Urinary bladder (tissue), 3 donors: ENCODE measurements at regions not wholly inside any gene's neighbourhood (a gene's known extent, or its start where the extent isn't known, plus 50 kb on each side); places are given as distances from the start of the nearest gene placed in this dataset.

Source experiments
- DNase-seq: peaks from one replicate; pipeline ENCODE4 v3.0.0-alpha.2; 2015; ENCODE audit errors: extremely low spot score
- H3K27ac ChIP-seq: one replicate; pipeline ENCODE4 v1.5.1; 2013; ENCODE audit warnings: low read depth, mild to moderate bottlenecking, moderate library complexity
- H3K36me3 ChIP-seq: one replicate; pipeline ENCODE4 v1.6.1; 2013; ENCODE audit warnings: mild to moderate bottlenecking, moderate library complexity; ENCODE audit not compliant: insufficient read depth
- H3K4me1 ChIP-seq: one replicate; pipeline ENCODE4 v1.6.1; 2013; ENCODE audit warnings: mild to moderate bottlenecking, moderate library complexity; ENCODE audit not compliant: insufficient read depth
- H3K4me3 ChIP-seq: one replicate; pipeline ENCODE4 v1.5.1; 2013; ENCODE audit warnings: low read depth, low read length
- WGBS: extraction: QIAGEN DNeasy Blood & Tissue Kit; methylation state at CpG from one replicate; pipeline ENCODE4 v1.1.7; 2013; 5-methylcytosine and 5-hydroxymethylcytosine counted together
- donor health status: healthy with polysubstance abuse.
- donor health status: healthy.

DNA sequence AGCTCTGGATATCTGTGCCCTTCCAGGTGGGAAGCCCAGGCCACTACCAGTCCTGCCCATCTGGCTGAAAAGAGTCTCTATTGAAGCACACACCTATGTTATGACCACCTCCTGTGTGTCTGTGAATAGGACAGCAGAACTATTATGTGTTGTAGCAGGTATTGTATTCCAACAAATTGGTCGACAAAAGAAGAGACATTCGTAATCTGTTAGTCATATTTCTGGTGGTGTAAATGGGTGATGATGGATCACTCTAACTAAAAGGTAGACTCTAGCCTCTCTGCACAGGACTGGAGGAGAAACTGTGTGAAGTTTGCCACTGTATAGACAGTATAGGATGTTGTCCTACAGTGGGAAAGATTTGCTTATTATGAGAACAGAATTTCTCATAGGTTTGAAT, 416.1 kb downstream of the TMEM38B start:
- no peaks in the 10 kb centered on the region for H3K36me3 ChIP-seq
- no peak for DNase-seq
- H3K27ac ChIP-seq = no peak overlapping the region
- H3K4me1 ChIP-seq = no peaks in the 10 kb centered on the region
- WGBS = 94% methylated on average over 2 of the region's 2 CpGs
- no peak overlapping the region for H3K4me3 ChIP-seq

DNA sequence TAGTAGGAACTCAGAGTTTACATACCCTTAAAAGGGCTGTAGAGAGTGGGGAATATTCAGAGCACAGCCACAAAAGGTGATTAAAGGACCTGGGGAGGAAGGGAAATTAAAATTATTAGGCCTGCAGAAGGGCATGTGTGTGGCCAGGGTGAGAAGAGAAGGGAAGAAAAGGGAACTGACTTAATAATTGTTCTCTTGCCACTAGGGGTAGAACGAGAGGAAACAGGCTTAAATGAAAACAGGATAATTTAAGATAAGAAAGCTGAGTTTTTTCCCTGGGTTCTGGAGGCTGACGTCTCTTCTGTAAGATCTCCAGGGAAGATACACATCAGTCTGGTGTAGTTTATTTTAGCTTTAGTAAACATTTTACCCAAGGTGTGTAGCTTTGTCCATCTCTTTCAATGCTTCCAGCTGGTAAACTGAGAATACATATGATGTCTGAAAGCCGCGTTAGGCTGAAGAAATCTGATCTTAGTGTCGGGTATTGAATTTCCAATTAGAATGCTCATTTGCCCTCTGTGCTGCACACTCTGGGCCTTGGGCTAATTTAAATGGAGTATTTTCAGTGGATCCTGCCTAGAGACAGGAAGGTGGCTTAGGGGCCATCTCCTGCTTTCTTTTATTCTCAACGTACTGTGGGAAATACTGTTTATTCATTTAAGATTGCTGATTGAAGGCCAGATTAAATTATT, 416.8 kb downstream of the TMEM38B start:
- DNase-seq = no peak
- H3K27ac ChIP-seq = no peak overlapping the region
- H3K4me3 ChIP-seq = no peak overlapping the region
- no peaks in the 10 kb centered on the region for H3K36me3 ChIP-seq
- WGBS = 45% methylated on average over 6 of the region's 6 CpGs
- H3K4me1 ChIP-seq = no peaks in the 10 kb centered on the region

DNA sequence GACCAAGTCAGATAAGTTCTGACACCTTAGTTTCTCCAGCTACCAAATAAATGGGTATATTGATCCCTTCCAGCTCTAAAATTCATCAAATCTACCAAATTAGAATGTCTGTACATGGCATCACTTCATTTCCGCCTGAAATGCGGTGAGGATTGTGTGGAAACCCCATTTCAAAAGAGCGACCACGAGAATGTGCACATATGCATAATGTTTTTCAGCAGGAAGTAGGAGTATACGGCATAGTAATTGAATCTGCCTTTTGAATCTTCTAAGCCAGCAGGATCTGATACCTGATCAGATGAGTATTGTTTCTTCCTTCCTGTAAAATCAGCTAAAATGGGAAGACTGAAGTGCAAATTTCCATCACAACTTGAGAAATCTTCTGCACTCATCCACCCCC, 418.6 kb downstream of the TMEM38B start:
- Histone ChIP-seq H3K4me3 (no peak overlapping the region), H3K27ac (no peak overlapping the region), H3K36me3 (no peaks in the 10 kb centered on the region), H3K4me1 (no peaks in the 10 kb centered on the region)
- 86% methylated on average over 5 of the region's 5 CpGs for WGBS
- no peak for DNase-seq

DNA sequence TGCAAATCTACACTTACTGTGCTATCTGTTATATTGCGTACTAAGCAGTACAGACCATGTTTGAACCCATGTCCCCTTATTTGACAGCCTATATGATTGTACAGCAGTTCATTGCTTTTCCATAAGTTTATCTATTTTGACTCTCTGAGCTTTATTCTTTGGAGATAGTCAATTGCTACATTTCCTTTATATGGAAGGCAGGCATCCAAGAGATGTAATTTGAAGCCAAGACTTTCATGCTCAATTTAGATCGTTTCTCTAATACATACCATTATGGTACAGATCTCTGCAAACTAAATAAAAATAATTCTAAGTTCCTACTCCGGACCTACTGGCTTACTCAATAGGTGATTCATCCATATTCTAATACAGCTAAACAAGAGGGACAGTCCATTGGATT, 424.8 kb downstream of the TMEM38B start:
- Histone ChIP-seq H3K4me3 (no peak overlapping the region), H3K27ac (no peak overlapping the region), H3K36me3 (no peaks in the 10 kb centered on the region), H3K4me1 (no peaks in the 10 kb centered on the region)
- WGBS = 44% methylated on average over 3 of the region's 3 CpGs
- DNase-seq = no peak

DNA sequence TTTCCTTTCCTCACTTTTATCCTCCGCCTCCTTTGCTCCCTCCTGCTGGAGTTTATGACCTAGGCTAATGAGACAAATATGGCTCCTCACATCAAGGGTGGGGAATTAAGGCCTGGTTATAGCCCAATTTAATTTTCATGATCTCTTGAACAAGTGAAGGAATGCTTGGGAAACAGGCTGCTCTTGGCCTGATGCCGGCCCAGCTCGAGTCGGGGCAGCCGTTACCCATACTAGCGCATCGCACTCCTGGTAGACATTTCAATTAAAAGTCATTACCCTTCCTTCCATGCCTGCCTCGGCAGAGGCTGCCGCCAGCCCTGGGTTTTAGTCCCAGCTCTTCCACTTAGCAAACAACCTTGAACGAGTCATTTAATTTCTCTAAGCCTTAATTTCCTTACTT, 425.7 kb downstream of the TMEM38B start:
- no peak overlapping the region for H3K27ac ChIP-seq
- no peaks in the 10 kb centered on the region for H3K36me3 ChIP-seq
- H3K4me3 ChIP-seq = no peak overlapping the region
- H3K4me1 ChIP-seq = no peaks in the 10 kb centered on the region
- DNase-seq = no peak
- WGBS = 73% methylated on average over 10 of the region's 10 CpGs

DNA sequence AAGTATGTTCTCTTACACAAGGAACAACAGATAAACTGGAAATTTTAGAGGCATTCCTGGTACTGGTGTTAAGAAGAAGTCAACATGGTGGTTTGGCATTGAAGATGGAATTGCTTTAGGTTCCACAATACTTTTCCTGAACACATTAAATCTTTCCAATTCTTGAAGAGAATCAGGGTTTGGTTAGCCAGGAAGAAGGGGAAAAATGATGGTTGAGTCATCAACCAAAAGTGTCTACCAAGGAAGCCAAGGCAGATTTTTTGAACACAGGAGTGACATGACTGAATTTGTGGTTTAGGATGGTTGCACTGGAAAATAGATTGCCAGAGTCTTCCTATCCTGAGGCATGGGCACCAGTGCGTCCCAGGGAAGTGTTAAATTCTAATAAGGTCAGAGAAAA, 433.4 kb downstream of the TMEM38B start:
- H3K36me3 ChIP-seq = no peaks in the 10 kb centered on the region
- WGBS = 89% methylated on average over 1 of the region's 1 CpG
- no peaks in the 10 kb centered on the region for H3K4me1 ChIP-seq
- H3K4me3 ChIP-seq = no peak overlapping the region
- H3K27ac ChIP-seq = no peak overlapping the region
- no peak for DNase-seq

DNA sequence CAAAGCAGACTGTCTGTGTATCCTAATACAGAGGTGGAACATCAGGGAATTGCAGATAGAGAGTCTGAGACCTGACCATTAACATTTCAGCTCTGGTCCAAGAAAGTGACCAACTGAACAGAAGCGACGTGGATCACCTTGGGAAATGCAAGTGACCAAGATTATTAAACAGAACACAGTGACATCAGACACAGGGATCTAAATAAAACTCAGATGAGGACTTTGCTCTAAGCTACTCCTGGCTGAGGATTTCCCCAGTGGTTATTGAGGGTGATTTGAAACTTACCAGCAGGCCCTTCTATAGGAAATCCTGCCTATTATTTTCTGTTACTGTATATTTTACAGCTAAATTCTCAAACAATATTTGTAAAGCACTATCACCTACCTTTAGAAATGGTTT, 436.0 kb downstream of the TMEM38B start:
- 81% methylated on average over 2 of the region's 2 CpGs for WGBS
- DNase-seq = no peak
- no peak overlapping the region for H3K4me3 ChIP-seq

DNA sequence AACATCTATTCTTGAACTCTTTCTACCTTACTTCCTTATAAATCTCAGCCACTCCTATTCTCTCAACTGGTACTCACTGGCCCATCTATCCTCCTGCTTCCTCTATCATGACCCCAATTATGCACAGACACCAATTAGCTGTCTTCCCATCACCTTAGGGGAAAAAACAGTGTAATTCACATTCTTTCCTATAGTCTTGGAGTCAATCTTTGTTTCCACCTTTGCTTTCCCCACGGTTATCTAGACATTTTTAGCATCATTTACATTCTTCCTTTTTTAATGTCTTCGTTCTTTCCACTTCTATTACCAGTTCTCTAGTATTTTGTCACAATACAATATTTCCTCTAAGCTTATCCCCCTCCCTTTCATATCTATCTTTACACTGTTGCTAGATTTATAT, 449.4 kb downstream of the TMEM38B start:
- Histone ChIP-seq H3K36me3 (no peaks in the 10 kb centered on the region), H3K4me1 (no peaks in the 10 kb centered on the region), H3K4me3 (no peak overlapping the region), H3K27ac (no peak overlapping the region)
- WGBS = 84% methylated on average over 2 of the region's 2 CpGs
- DNase-seq = no peak

More for the DNA sequence above, 436.0 kb downstream of the TMEM38B start:
- Histone ChIP-seq H3K27ac (no peak overlapping the region), H3K36me3 (no peaks in the 10 kb centered on the region), H3K4me1 (no peaks in the 10 kb centered on the region)

DNA sequence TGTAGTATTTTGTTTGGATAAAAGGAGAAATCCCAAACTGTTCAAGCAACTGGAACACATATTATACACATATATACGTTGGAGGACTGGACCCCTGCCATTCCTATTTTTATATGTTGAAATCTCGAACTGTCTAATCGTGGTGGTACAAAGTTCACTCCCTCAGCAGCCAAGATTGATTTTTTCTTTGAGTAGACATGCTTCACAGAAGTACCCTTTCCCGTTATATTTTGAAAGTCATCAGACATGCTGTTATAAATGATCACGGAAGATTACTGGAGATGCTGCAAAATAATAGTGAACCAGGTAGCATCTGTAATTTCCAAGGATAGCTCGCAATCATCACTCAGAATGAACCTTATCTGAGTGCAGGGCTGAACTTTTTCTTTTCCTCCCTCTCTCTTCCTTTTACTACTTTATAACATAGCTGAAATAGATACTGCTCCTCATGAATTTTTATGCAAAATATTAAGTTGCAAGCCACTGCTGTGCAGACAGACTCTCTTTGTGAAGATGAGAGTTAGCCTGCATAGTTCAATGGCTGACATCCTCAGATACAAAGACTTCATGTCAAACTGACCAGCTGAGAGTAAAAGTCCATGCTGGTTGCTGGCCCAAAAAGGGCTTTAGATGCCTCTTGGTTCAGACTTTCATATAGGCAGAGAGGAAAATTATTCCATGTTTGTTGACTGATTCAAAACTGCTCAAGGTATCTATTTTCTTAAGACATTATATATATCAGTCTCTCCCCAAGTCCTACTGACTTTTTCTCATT, 451.9 kb downstream of the TMEM38B start:
- DNase-seq = no peak
- Histone ChIP-seq H3K27ac (no peak overlapping the region), H3K4me3 (no peak overlapping the region), H3K4me1 (no peaks in the 10 kb centered on the region), H3K36me3 (no peaks in the 10 kb centered on the region)
- WGBS = 39% methylated on average over 6 of the region's 6 CpGs

DNA sequence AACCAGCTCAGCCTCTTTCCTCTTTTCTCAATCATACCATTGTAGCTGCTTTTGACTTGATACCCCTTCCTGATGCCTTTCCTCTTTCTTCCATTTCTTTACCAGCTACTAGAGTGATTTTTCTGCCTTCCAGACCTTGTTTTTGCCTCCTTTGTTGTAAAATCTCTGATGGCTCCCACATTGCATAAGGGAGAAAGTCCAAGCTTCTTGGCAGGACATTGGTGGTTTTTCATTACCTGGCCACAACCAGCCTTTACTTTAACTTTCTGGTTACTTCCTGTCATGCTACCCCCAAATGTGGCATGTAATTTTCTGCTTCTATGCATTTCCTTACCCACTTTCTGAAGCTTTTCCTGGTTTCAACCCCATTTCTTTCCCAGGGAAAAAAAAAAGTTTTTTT, 452.5 kb downstream of the TMEM38B start:
- H3K27ac ChIP-seq = no peak overlapping the region
- no peak overlapping the region for H3K4me3 ChIP-seq
- H3K4me1 ChIP-seq = no peaks in the 10 kb centered on the region
- DNase-seq = no peak
- H3K36me3 ChIP-seq = no peaks in the 10 kb centered on the region

DNA sequence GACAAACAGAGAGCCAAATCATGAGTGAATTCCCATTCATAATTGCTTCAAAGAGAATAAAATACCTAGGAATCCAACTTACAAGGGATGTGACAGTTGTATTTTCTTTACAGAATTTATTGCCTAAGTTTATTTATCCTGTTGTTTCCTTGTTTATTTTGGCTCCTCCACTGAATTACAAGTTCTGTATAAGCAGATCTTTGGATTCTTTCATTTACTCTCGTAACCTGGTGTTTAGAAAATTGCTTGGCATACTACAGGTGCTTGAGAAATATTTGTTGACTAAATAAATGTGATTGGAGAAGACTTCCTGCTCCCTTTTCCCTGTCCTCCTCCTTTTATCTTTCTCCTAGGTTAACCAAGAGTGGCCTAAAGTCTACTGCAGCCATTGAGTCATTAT, 455.6 kb downstream of the TMEM38B start:
- no peak for DNase-seq
- Histone ChIP-seq H3K36me3 (no peaks in the 10 kb centered on the region), H3K4me1 (no peaks in the 10 kb centered on the region), H3K27ac (no peak overlapping the region), H3K4me3 (no peak overlapping the region)
- WGBS = 63% methylated on average over 1 of the region's 1 CpG

DNA sequence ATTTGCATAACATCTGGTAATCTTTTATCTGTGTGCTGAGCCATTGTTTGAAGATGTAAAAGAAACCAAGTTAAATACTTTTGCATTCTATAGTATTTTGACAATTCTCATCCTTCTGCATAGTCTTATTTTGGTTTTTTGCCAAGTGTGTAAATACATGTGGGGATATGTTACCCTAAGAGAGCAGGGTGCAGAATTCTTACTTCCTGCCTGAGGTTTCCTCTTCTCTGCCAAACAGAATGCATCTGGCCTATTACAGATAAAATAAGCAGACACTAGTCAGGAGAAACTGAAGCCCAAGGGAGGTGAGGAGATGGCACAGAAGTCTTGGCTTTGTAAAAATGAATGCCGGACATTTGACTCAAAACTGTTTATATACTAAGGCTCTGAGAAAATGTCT, 462.1 kb downstream of the TMEM38B start:
- H3K4me1 ChIP-seq = no peaks in the 10 kb centered on the region
- no peak overlapping the region for H3K4me3 ChIP-seq
- no peak for DNase-seq
- H3K36me3 ChIP-seq = no peaks in the 10 kb centered on the region
- 35% methylated on average over 1 of the region's 1 CpG for WGBS
- H3K27ac ChIP-seq = no peak overlapping the region

DNA sequence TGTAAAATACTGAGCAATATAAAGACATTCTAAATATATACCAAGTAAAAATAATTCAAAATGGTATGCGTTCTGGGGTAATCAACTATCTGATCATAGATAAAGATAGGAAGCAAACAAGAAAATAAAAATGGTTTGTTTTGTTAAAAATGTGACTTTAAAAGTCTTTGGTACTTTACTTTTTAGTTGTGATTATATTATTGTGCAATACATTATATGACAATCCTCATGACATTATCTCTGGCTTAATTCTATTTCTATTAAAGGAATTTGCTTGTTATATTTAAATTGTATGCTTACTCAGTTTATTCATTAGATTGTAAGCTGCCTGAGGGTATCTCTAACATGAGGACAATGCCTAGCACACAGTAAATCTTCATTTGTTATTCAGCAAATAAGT, 477.9 kb downstream of the TMEM38B start:
- Histone ChIP-seq H3K27ac (no peak overlapping the region), H3K36me3 (no peaks in the 10 kb centered on the region)
- 85% methylated on average over 1 of the region's 1 CpG for WGBS

DNA sequence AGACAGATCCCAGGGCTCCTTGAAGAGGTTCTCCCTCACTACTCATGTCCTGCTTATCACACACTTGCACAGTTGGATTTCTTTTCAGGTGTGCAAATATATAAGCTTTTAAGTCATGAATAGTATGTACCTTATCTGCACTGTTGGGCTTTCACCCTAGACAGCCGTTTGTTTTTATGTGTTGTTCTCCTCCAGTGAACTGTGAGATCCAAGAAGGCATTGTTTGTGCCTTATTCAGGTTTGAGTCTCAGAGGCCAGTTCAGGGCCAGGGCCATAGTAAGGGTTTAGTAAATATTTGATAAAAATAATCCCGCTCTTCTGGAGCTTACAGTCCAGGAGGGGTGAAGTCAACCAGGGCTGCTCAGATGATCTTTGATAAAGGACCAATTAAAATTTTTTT, 480.0 kb downstream of the TMEM38B start:
- H3K27ac ChIP-seq = no peak overlapping the region
- H3K4me1 ChIP-seq = no peaks in the 10 kb centered on the region
- H3K4me3 ChIP-seq = no peak overlapping the region
- no peak for DNase-seq
- no peaks in the 10 kb centered on the region for H3K36me3 ChIP-seq
- WGBS = 47% methylated on average over 2 of the region's 2 CpGs

More for the DNA sequence above, 477.9 kb downstream of the TMEM38B start:
- no peak for DNase-seq
- H3K4me1 ChIP-seq = no peaks in the 10 kb centered on the region
- H3K4me3 ChIP-seq = no peak overlapping the region
